H1 (cell line): ENCODE measurements at regions not wholly inside any gene's neighbourhood (a gene's known extent, or its start where the extent isn't known, plus 50 kb on each side); places are given as distances from the start of the nearest gene placed in this dataset.

Experiments
- CTCF ChIA-PET: fragments of 300-600 bp; sonication (Branson Sonifier 250); formaldehyde crosslinking; loops from one replicate; lab custom pipeline; 2021; ENCODE audit not compliant: partially characterized antibody; lab: Charles Lee
- POLR2A ChIA-PET: fragments of 300-600 bp; sonication (Branson Sonifier 250); formaldehyde crosslinking; loops from one replicate; lab custom pipeline; 2021; ENCODE audit warnings: inconsistent platforms; ENCODE audit not compliant: partially characterized antibody; lab: Charles Lee
- DNase-seq, 2 experiments: peaks; one replicate each; pipeline versions ENCODE4 v3.0.0 to v3.0.0-alpha.2; 2010 to 2022; ENCODE audit warnings: low spot score in 2 of 2, low read depth in 1 of 2, mixed read lengths in 1 of 2
- FAIRE-seq: peaks from 2 replicates; lab custom pipeline; 2011; peaks lifted over from hg19 to GRCh38; lab: Jason Lieb, UNC
- H2AFZ ChIP-seq: 2 replicates; pipeline ENCODE4 v1.8.1; 2012; ENCODE audit warnings: low read length, inconsistent platforms
- H2AK5ac ChIP-seq: 2 replicates; pipeline ENCODE4 v1.6.1; 2013; ENCODE audit warnings: low read depth, low read length
- H2BK120ac ChIP-seq: replicated peaks from 2 replicates; pipeline ENCODE3; 2013; ENCODE audit warnings: low read depth, low read length, inconsistent platforms
- H2BK12ac ChIP-seq: 2 replicates; pipeline ENCODE4 v1.6.1; 2013; ENCODE audit warnings: low read depth, low read length
- H2BK15ac ChIP-seq: 2 replicates; pipeline ENCODE4 v1.6.1; 2013; ENCODE audit warnings: low read length
- H2BK20ac ChIP-seq: 2 replicates; pipeline ENCODE4 v1.6.1; 2013; ENCODE audit warnings: low read length
- H2BK5ac ChIP-seq: 2 replicates; pipeline ENCODE4 v1.6.1; 2013; ENCODE audit warnings: low read depth, low read length
- H3K14ac ChIP-seq: 2 replicates; pipeline ENCODE4 v1.6.1; 2013; ENCODE audit warnings: inconsistent platforms; ENCODE audit not compliant: insufficient read length
- H3K18ac ChIP-seq: 2 replicates; pipeline ENCODE4 v1.6.1; 2013; ENCODE audit warnings: low read length; ENCODE audit errors: extremely low read depth
- H3K23ac ChIP-seq: 2 replicates; pipeline ENCODE4 v1.6.1; 2013; ENCODE audit warnings: inconsistent platforms; ENCODE audit not compliant: insufficient read length
- H3K23me2 ChIP-seq: 2 replicates; pipeline ENCODE4 v1.6.1; 2013; ENCODE audit warnings: low read depth, low read length
- H3K27ac ChIP-seq: 2 replicates; pipeline ENCODE4 v1.6.1; 2011; ENCODE audit warnings: low read depth, low read length, inconsistent platforms
- H3K27me3 ChIP-seq, 4 experiments: replicated peaks in 1 of 4; 1 replicate in 1 of 4; 2 replicates in 3 of 4; pipeline versions ENCODE4 v1.6.1 to v1.8.1; 2011 to 2013; ENCODE audit warnings: low read length in 3 of 4, mild to moderate bottlenecking in 3 of 4, inconsistent platforms in 2 of 4, mixed read lengths in 2 of 4, moderate library complexity in 1 of 4; ENCODE audit not compliant: control insufficient read depth in 3 of 4, insufficient read depth in 3 of 4; ENCODE audit errors: extremely low read depth in 1 of 4
- H3K36me3 ChIP-seq, 4 experiments: 2 replicates each; pipeline versions ENCODE4 v1.6.1 to v1.8.1; 2011 to 2013; ENCODE audit warnings: mild to moderate bottlenecking in 4 of 4, low read length in 3 of 4, moderate library complexity in 2 of 4, control low read depth in 1 of 4, inconsistent platforms in 1 of 4; ENCODE audit not compliant: insufficient read depth in 4 of 4, control insufficient read depth in 2 of 4
- H3K4ac ChIP-seq: replicated peaks from 2 replicates; pipeline ENCODE3; 2013; ENCODE audit warnings: low read length, low read depth, mixed read lengths, inconsistent platforms; ENCODE audit not compliant: insufficient read length
- H3K4me1 ChIP-seq, 4 experiments: replicated peaks in 1 of 4; 1 replicate in 1 of 4; 2 replicates in 3 of 4; pipeline versions ENCODE4 v1.6.1 to v1.8.1; 2011 to 2013; ENCODE audit warnings: low read length in 3 of 4, inconsistent platforms in 2 of 4, mixed read lengths in 1 of 4; ENCODE audit not compliant: insufficient read depth in 4 of 4, control insufficient read depth in 3 of 4
- H3K4me2 ChIP-seq, 2 experiments: 2 replicates each; pipeline versions ENCODE4 v1.6.1 to v1.8.1; 2011 to 2013; ENCODE audit warnings: low read depth in 2 of 2, low read length in 2 of 2, control low read depth in 1 of 2, inconsistent platforms in 1 of 2, mild to moderate bottlenecking in 1 of 2; ENCODE audit not compliant: insufficient read depth in 1 of 2
- H3K4me3 ChIP-seq, 4 experiments: fragments of 200-600, 300-600 bp in 1 of 4; sonication (generic), shearing (Covaris generic), sonication (Bioruptor Twin) in 1 of 4; 2 replicates each; pipeline versions ENCODE4 v1.5.1 to v1.8.1; 2011 to 2016; ENCODE audit warnings: low read length in 4 of 4, low read depth in 3 of 4, control low read depth in 2 of 4, inconsistent platforms in 2 of 4, mild to moderate bottlenecking in 2 of 4, mixed read lengths in 1 of 4, moderate library complexity in 1 of 4; ENCODE audit not compliant: insufficient read depth in 2 of 4; ENCODE audit errors: extremely low read depth in 1 of 4
- H3K56ac ChIP-seq: replicated peaks from 2 replicates; pipeline ENCODE3; 2013; ENCODE audit warnings: low read depth, mild to moderate bottlenecking, mixed read lengths, low read length, inconsistent platforms; ENCODE audit not compliant: insufficient read length
- H3K79me1 ChIP-seq: 2 replicates; pipeline ENCODE4 v1.6.1; 2013; ENCODE audit warnings: low read depth, low read length, control low read depth
- H3K79me2 ChIP-seq, 2 experiments: 2 replicates each; pipeline versions ENCODE4 v1.6.1 to v1.8.1; 2012 to 2013; ENCODE audit warnings: low read length in 2 of 2, mild to moderate bottlenecking in 2 of 2, inconsistent platforms in 1 of 2; ENCODE audit not compliant: insufficient read depth in 2 of 2, control insufficient read depth in 1 of 2
- H3K9ac ChIP-seq, 4 experiments: replicated peaks in 1 of 4; 1 replicate in 1 of 4; 2 replicates in 3 of 4; pipeline versions ENCODE4 v1.6.1 to v1.8.1; 2011 to 2013; ENCODE audit warnings: low read depth in 3 of 4, low read length in 3 of 4, control low read depth in 2 of 4, mild to moderate bottlenecking in 2 of 4, moderate library complexity in 2 of 4, inconsistent platforms in 1 of 4; ENCODE audit errors: extremely low read depth in 1 of 4
- H3K9me3 ChIP-seq, 2 experiments: 2 replicates each; pipeline versions ENCODE4 v1.6.1 to v1.8.1; 2012 to 2013; ENCODE audit warnings: mild to moderate bottlenecking in 2 of 2, moderate library complexity in 2 of 2, control low read depth in 1 of 2, inconsistent platforms in 1 of 2, low read depth in 1 of 2, low read length in 1 of 2, mixed read lengths in 1 of 2; ENCODE audit not compliant: insufficient read depth in 2 of 2
- H4K20me1 ChIP-seq, 2 experiments: replicated peaks in 1 of 2; 2 replicates each; pipeline versions ENCODE3 to v1.8.1; 2011 to 2013; ENCODE audit warnings: inconsistent platforms in 2 of 2, low read length in 2 of 2, mild to moderate bottlenecking in 1 of 2; ENCODE audit not compliant: insufficient read depth in 2 of 2, control insufficient read depth in 1 of 2
- H4K5ac ChIP-seq: 2 replicates; pipeline ENCODE4 v1.6.1; 2013; ENCODE audit warnings: low read length, low read depth, mixed read lengths, inconsistent platforms; ENCODE audit not compliant: insufficient read length
- H4K8ac ChIP-seq: 2 replicates; pipeline ENCODE4 v1.8.0; 2013; ENCODE audit warnings: mild to moderate bottlenecking, moderate library complexity, low read length, inconsistent platforms; ENCODE audit not compliant: insufficient read depth; ENCODE audit errors: extremely low read depth
- H4K91ac ChIP-seq: replicated peaks from 2 replicates; pipeline ENCODE3; 2013; ENCODE audit warnings: low read length, mixed read lengths, inconsistent platforms; ENCODE audit not compliant: insufficient read length
- BACH1 ChIP-seq: IDR thresholded peaks from 2 replicates; pipeline ENCODE4 v1.6.1; 2012; ENCODE audit warnings: low read length, improper control_type of control experiment
- RXRA ChIP-seq: IDR thresholded peaks from 2 replicates; pipeline ENCODE4 v1.6.1; 2011; ENCODE audit warnings: low read depth, mild to moderate bottlenecking, low read length, moderate library complexity; ENCODE audit not compliant: insufficient read depth
- WGBS, 2 experiments: shearing (Covaris generic) in 1 of 2; methylation state at CpG; one replicate each; pipeline versions ENCODE4 v1.1.6 to v1.1.7; 2013 to 2015; ENCODE audit warnings: low lambda C conversion rate in 2 of 2, mixed read lengths in 2 of 2, inconsistent platforms in 1 of 2, low coverage in 1 of 2, missing lambda C conversion rate in 1 of 2; ENCODE audit not compliant: insufficient replicate concordance in 2 of 2, insufficient coverage in 1 of 2, insufficient read length in 1 of 2; ENCODE audit errors: extremely low coverage in 1 of 2, missing lambda C conversion rate in 1 of 2; 5-methylcytosine and 5-hydroxymethylcytosine counted together

- Histone ChIP-seq H3K36me3 (no peaks in the 10 kb centered on the region), H2BK12ac (no peak overlapping the region), H2BK5ac (no peak overlapping the region), H4K5ac (no peak overlapping the region), H2BK120ac (no peak overlapping the region), H2AK5ac (no peak overlapping the region), H4K91ac (no peak overlapping the region), H4K20me1 (no peaks in the 10 kb centered on the region), H3K4me1 (peaks cover 0 to 6% (median 2%) of the 10 kb centered on the region in 4 experiments; a peak in 2 of 7 replicates), H3K9me3 (no peaks in the 10 kb centered on the region), H3K4me3 (no peak overlapping the region), H2AFZ (no peak overlapping the region), H3K4ac (no peak overlapping the region), H3K27ac (no peak overlapping the region), H3K79me2 (no peaks in the 10 kb centered on the region), H3K23ac (no peak overlapping the region), H3K79me1 (no peaks in the 10 kb centered on the region), H3K27me3 (no peaks in the 10 kb centered on the region), H2BK15ac (no peak overlapping the region), H3K14ac (no peak overlapping the region), H3K23me2 (no peaks in the 10 kb centered on the region), H2BK20ac (no peak overlapping the region), H3K18ac (no peak overlapping the region), H3K56ac (no peak overlapping the region), H3K4me2 (no peak overlapping the region), H4K8ac (no peak overlapping the region), H3K9ac (no peak overlapping the region)
- DNase-seq, result no peak
- FAIRE-seq, result no peak
- 82% methylated on average over 3 of the region's 3 CpGs; no CpG with 5 or more reads in 1 of the 2 experiments for WGBS, 2 experiments
- CTCF ChIA-PET, result no interaction called here
- POLR2A ChIA-PET, result no interaction called here
- TF ChIP-seq BACH1 (no peak), RXRA (no peak)
Observed at GRCh38 chr6:139542351-139542750, 167.9 kb upstream of the CITED2 start.
